ENCODE measurements at regions not wholly inside any gene's neighbourhood (a gene's known extent, or its start where the extent isn't known, plus 50 kb on each side); places are given as distances from the start of the nearest gene placed in this dataset.
"Not testable (repeated sequence)": the region's sequence is repeated elsewhere in the genome, so short reads cannot be mapped to it uniquely, and the experiment has no call there.

GRCh38 chr4:156298230-156298629, 344.6 kb upstream of the CTSO start:
- peak; percentile 34 for DNase-seq

- no peak for DNase-seq
Observed at GRCh38 chr4:156295676-156296195, 342.1 kb upstream of the CTSO start.

- DNase-seq: peak; percentile 47
Observed at GRCh38 chr4:156294577-156294976, 340.9 kb upstream of the CTSO start.

GRCh38 chr4:156293657-156294297, 340.1 kb upstream of the CTSO start:
- peak; percentile 24 for DNase-seq

GRCh38 chr4:156291317-156291716, 337.7 kb upstream of the CTSO start:
- no peak for DNase-seq

- no peak for DNase-seq
Observed at GRCh38 chr4:156290811-156291210, 337.1 kb upstream of the CTSO start.

- not testable (repeated sequence) for DNase-seq
Observed at GRCh38 chr4:156290026-156290425, 336.4 kb upstream of the CTSO start.

GRCh38 chr4:156280686-156281085, 327.0 kb upstream of the CTSO start:
- DNase-seq: no peak

- DNase-seq: no peak
Observed at GRCh38 chr4:156265407-156265806, 311.7 kb upstream of the CTSO start.

- no peak for DNase-seq
Observed at GRCh38 chr4:156261230-156261629, 307.6 kb upstream of the CTSO start.

GRCh38 chr4:156255230-156256007, 301.8 kb upstream of the CTSO start:
- peak; percentile 92 for DNase-seq

GRCh38 chr4:156252358-156252921, 298.8 kb upstream of the CTSO start:
- no peak for DNase-seq

GRCh38 chr4:156251373-156252065, 297.9 kb upstream of the CTSO start:
- no peak for DNase-seq

GRCh38 chr4:156248917-156249316, 295.3 kb upstream of the CTSO start:
- no peak for DNase-seq

- no peak for DNase-seq
Observed at GRCh38 chr4:156247470-156247869, 293.8 kb upstream of the CTSO start.

- DNase-seq: no peak
Observed at GRCh38 chr4:156243015-156243414, 289.3 kb upstream of the CTSO start.

GRCh38 chr4:156242390-156242789, 288.7 kb upstream of the CTSO start:
- no peak for DNase-seq

- no peak for DNase-seq
Observed at GRCh38 chr4:156241896-156242295, 288.2 kb upstream of the CTSO start.

GRCh38 chr4:156238171-156238570, 284.5 kb upstream of the CTSO start:
- no peak for DNase-seq

GRCh38 chr4:156237231-156237630, 283.6 kb upstream of the CTSO start:
- no peak for DNase-seq

GRCh38 chr4:156230176-156230575, 276.5 kb upstream of the CTSO start:
- DNase-seq: no peak

- no peak for DNase-seq
Observed at GRCh38 chr4:156228676-156229075, 275.0 kb upstream of the CTSO start.

GRCh38 chr4:156227321-156227720, 273.7 kb upstream of the CTSO start:
- DNase-seq: no peak
